OCI-LY1 (cell line): ENCODE measurements at regions not wholly inside any gene's neighbourhood (a gene's known extent, or its start where the extent isn't known, plus 50 kb on each side); places are given as distances from the start of the nearest gene placed in this dataset.

Source experiments
- H2AFZ ChIP-seq: fragments of 200-600 bp; sonication (generic), shearing (Covaris generic); 2 replicates; pipeline ENCODE4 v1.6.0; 2014; ENCODE audit warnings: antibody characterized with exemption, mild to moderate bottlenecking, low read length
- H3F3A ChIP-seq: fragments of 200-600 bp; sonication (generic), shearing (Covaris generic); 2 replicates; pipeline ENCODE4 v1.6.0; 2014; ENCODE audit warnings: mild to moderate bottlenecking, antibody characterized with exemption, low read length, moderate library complexity; ENCODE audit not compliant: insufficient read depth
- H3K27ac ChIP-seq: fragments of 200-600 bp; sonication (generic); 2 replicates; pipeline ENCODE4 v1.5.1; 2014; ENCODE audit warnings: low read length, mixed run types, mild to moderate bottlenecking, low read depth; ENCODE audit not compliant: poor library complexity, severe bottlenecking
- H3K27me3 ChIP-seq: fragments of 200-600 bp; sonication (generic); 2 replicates; pipeline ENCODE4 v1.6.0; 2014; ENCODE audit warnings: antibody characterized with exemption, mild to moderate bottlenecking, low read length, moderate library complexity; ENCODE audit not compliant: insufficient read depth
- H3K36me3 ChIP-seq: fragments of 200-600 bp; sonication (generic); 2 replicates; pipeline ENCODE4 v1.6.1; 2014; ENCODE audit warnings: mild to moderate bottlenecking, antibody characterized with exemption, low read length, moderate library complexity, mixed read lengths; ENCODE audit not compliant: insufficient read depth
- H3K4me1 ChIP-seq: fragments of 200-600 bp; sonication (generic); 2 replicates; pipeline ENCODE4 v1.5.1; 2014; ENCODE audit warnings: mild to moderate bottlenecking, low read length, moderate library complexity; ENCODE audit not compliant: insufficient read depth, severe bottlenecking
- H3K4me2 ChIP-seq: fragments of 200-600 bp; sonication (generic), shearing (Covaris generic); 2 replicates; pipeline ENCODE4 v1.6.1; 2014; ENCODE audit warnings: low read length
- H3K4me3 ChIP-seq: fragments of 200-600 bp; sonication (generic); 2 replicates; pipeline ENCODE4 v1.5.1; 2014; ENCODE audit warnings: low read length, low read depth, mild to moderate bottlenecking, mixed read lengths; ENCODE audit not compliant: poor library complexity, severe bottlenecking
- H3K79me2 ChIP-seq: fragments of 200-600 bp; shearing (Covaris generic); 2 replicates; pipeline ENCODE4 v1.6.1; 2016; ENCODE audit warnings: mixed run types, low read length, mixed read lengths; ENCODE audit not compliant: insufficient read depth
- H3K9ac ChIP-seq: fragments of 200-600 bp; sonication (generic), shearing (Covaris generic); 2 replicates; pipeline ENCODE4 v1.6.1; 2014; ENCODE audit warnings: mild to moderate bottlenecking, low read length, mixed read lengths
- H3K9me2 ChIP-seq: fragments of 200-600 bp; sonication (generic), shearing (Covaris generic); 2 replicates; pipeline ENCODE4 v1.6.1; 2014; ENCODE audit warnings: low read depth, mild to moderate bottlenecking, low read length, mixed read lengths
- H3K9me3 ChIP-seq: fragments of 200-600 bp; shearing (Covaris generic); 2 replicates; pipeline ENCODE4 v1.6.1; 2014; ENCODE audit warnings: low read length, mixed read lengths
- H4K20me1 ChIP-seq: fragments of 200-600 bp; sonication (generic), shearing (Covaris generic); 2 replicates; pipeline ENCODE4 v1.6.0; 2016; ENCODE audit warnings: mild to moderate bottlenecking, low read length; ENCODE audit not compliant: insufficient read depth
- EZH2 ChIP-seq: fragments of 200-600 bp; sonication (generic), shearing (Covaris generic); IDR thresholded peaks from 2 replicates; pipeline ENCODE4 v1.8.0; 2017; ENCODE audit warnings: borderline replicate concordance, mixed run types, mild to moderate bottlenecking, antibody characterized with exemption, low read length, moderate library complexity, mixed read lengths
- TF ChIP-seq, protein P1 (sequence below): fragments of 200-600 bp; sonication (generic), shearing (Covaris generic); IDR thresholded peaks from 2 replicates; pipeline ENCODE4 v1.5.1; 2017; ENCODE audit warnings: mild to moderate bottlenecking, antibody characterized with exemption, low read length, moderate library complexity, mixed read lengths

DNA sequence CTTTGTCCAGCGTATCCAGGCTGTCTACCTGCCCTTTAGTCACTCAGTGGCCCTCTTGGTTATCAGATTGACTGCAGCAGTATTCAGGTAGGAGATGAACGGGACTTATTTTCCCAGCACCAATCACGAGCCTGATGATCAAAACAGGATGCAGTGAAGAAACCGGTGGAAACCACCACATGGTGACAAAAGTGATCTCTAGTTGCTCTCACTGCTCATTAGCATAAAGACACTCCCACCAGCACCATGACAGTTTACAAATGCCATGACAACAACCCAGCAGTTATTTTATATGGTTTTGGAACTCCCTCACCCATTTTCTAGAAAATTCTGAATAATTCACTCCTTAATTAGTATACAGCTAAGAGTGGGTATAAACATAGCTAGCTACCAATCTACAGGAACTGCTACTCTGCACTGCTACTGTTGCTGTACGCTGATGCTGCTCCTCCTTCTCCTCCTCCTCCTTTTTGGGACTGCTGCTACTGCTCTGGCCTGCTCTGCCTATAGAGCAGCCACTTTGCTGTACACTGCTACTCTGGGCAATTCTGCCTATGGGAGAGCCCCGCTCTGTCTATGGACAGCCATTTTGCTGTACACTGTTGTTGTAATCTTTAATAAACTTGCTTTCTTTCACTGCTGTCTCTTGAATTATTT lies 142.5 kb upstream of the SSTR1 start:
- Histone ChIP-seq H3K4me2 (peak overlapping the region; percentile 46), H3F3A (peaks cover 13% of the 10 kb centered on the region; the same call in 1 of the 2 replicates), H3K9me2 (no peaks in the 10 kb centered on the region), H3K4me3 (peak overlapping the region; percentile 30), H3K36me3 (no peaks in the 10 kb centered on the region), H4K20me1 (no peaks in the 10 kb centered on the region), H2AFZ (peak overlapping the region; percentile 90), H3K79me2 (no peaks in the 10 kb centered on the region), H3K9me3 (peaks cover 12% of the 10 kb centered on the region; the same call in 1 of the 2 replicates), H3K9ac (peak overlapping the region; percentile 30), H3K4me1 (peaks cover 38% of the 10 kb centered on the region), H3K27ac (peak overlapping the region; percentile 62), H3K27me3 (no peaks in the 10 kb centered on the region)
- no peak for TF ChIP-seq EZH2
- TF ChIP-seq, protein P1, sequence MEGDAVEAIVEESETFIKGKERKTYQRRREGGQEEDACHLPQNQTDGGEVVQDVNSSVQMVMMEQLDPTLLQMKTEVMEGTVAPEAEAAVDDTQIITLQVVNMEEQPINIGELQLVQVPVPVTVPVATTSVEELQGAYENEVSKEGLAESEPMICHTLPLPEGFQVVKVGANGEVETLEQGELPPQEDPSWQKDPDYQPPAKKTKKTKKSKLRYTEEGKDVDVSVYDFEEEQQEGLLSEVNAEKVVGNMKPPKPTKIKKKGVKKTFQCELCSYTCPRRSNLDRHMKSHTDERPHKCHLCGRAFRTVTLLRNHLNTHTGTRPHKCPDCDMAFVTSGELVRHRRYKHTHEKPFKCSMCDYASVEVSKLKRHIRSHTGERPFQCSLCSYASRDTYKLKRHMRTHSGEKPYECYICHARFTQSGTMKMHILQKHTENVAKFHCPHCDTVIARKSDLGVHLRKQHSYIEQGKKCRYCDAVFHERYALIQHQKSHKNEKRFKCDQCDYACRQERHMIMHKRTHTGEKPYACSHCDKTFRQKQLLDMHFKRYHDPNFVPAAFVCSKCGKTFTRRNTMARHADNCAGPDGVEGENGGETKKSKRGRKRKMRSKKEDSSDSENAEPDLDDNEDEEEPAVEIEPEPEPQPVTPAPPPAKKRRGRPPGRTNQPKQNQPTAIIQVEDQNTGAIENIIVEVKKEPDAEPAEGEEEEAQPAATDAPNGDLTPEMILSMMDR, result no peak

DNA sequence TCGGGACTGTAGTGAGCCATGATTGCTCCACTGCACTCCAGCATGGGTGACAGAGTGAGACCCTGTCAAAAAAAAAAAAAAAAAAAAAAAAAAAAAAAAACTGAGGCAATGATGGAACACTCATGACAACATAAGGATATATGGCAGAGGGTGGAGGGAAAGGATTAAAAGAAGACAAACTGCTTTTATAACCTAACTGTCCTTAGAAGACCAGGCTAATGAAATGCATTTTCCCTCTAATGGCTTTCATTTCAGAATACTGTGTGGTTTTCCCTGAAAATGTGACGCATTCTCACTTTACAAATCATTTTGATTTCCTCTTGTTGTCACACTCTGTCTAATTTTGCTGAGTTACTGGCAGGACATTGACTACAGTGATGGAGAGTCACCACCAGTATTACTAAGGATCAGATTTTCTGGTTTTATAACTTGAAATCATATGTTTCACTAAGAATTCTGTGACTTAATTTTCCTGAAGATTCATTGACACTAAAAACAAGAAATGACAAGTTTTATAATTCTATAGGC lies 137.6 kb upstream of the SSTR1 start:
- Histone ChIP-seq H3K4me1 (peaks cover 53% of the 10 kb centered on the region), H3K9ac (no peak overlapping the region), H3K9me2 (no peaks in the 10 kb centered on the region), H3K4me2 (no peak overlapping the region), H3K27ac (no peak overlapping the region), H3K36me3 (no peaks in the 10 kb centered on the region), H3F3A (0 out of 2 replicates have a peak, but pooled peaks cover 3% of the 10 kb centered on the region), H4K20me1 (no peaks in the 10 kb centered on the region), H3K9me3 (no peaks in the 10 kb centered on the region), H3K4me3 (no peak overlapping the region), H3K27me3 (no peaks in the 10 kb centered on the region), H2AFZ (no peak overlapping the region), H3K79me2 (no peaks in the 10 kb centered on the region)
- TF ChIP-seq, protein P1, result no peak
- TF ChIP-seq EZH2, result no peak

DNA sequence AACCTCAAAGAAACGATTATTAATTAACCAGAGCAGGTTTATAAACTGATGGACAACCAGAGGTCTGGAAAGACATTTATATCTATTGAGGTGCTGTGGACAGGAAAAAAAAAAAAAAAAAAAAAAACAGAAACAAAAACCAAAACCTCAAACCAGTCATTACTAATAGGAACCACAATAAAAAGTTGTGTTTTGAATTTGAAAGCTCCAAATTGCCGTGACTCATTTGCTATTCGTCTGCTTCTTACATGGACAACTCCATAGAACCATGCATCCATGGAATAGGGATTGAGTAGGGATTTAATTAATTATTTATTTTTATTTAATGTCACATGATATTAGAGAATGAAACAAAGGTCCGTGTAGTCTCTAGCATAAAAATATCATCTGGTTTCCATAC lies 134.1 kb upstream of the SSTR1 start:
- Histone ChIP-seq H3K9me3 (no peaks in the 10 kb centered on the region), H2AFZ (no peak overlapping the region), H3K36me3 (no peaks in the 10 kb centered on the region), H3K79me2 (no peaks in the 10 kb centered on the region), H4K20me1 (no peaks in the 10 kb centered on the region), H3K27me3 (no peaks in the 10 kb centered on the region), H3K9me2 (no peaks in the 10 kb centered on the region), H3K4me2 (peak overlapping the region; percentile 28; the same call in 1 of the 2 replicates), H3K9ac (no peak overlapping the region), H3K27ac (no peak overlapping the region), H3K4me3 (no peak overlapping the region), H3K4me1 (peaks cover 59% of the 10 kb centered on the region), H3F3A (0 out of 2 replicates have a peak, but pooled peaks cover 3% of the 10 kb centered on the region)
- TF ChIP-seq, protein P1, result no peak
- TF ChIP-seq EZH2, result no peak
